Stimulated activated CD4-positive, alpha-beta T cell treated with anti-CD3 and anti-CD28 coated beads, Interleukin-15, amount 100 ng/mL, for 48 hours (primary cell): ENCODE measurements at regions not wholly inside any gene's neighbourhood (a gene's known extent, or its start where the extent isn't known, plus 50 kb on each side); places are given as distances from the start of the nearest gene placed in this dataset.

ENCODE experiments used
- DNase-seq, 2 donors: peaks; one replicate each; pipeline ENCODE4 v3.0.0-alpha.2; 2020; ENCODE audit warnings: low read depth in 2 of 2

DNA sequence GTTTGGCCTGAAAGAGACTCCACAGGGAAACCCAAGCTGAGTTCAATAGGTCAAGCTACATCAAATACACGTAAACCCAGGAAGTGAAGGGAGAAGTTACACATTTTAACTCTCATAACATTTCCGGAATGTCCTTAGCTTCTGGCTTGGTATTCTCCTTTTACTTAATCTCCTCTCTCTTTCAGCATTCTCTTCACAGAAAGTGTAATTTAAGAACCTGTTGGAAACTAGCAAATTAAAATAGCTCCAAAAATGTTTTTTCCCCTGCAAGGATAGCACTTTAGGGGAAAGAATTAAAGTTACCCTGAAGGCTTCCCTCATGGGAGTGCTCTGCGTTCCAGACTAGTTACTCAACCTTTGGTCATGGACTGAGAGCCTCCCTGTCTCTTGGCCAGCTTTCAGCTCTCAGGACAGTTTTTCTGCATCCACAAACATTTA is 292.7 kb upstream of the TARS1 start:
- no peak for DNase-seq

GRCh38 chr5:33153372-33153771 is 287.4 kb upstream of the TARS1 start:
- no peak for DNase-seq

- no peak for DNase-seq
Observed at GRCh38 chr5:33153831-33154230, 286.9 kb upstream of the TARS1 start.

GRCh38 chr5:33160871-33161270 is 279.9 kb upstream of the TARS1 start:
- no peak for DNase-seq

DNA sequence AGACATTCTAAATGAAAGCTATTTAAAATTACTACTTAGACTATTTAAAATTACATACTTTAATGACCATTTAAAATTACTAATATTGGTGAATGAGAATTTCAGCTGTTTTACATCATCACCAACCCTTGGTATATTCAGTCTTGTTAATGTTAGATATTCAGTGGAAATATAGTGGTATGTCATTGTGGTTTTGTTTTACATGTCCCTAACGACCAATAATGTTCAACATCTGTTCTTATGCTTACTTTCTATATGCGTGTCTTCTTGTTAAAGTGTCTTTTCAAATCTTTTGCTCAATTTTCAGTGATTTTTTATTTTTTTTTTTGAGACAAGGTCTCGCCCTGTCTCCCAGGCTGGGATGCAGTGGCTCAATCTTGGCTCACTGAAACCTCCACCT is 279.3 kb upstream of the TARS1 start:
- DNase-seq: no peak

- no peak for DNase-seq
Observed at GRCh38 chr5:33162057-33162456, 278.7 kb upstream of the TARS1 start.

DNA sequence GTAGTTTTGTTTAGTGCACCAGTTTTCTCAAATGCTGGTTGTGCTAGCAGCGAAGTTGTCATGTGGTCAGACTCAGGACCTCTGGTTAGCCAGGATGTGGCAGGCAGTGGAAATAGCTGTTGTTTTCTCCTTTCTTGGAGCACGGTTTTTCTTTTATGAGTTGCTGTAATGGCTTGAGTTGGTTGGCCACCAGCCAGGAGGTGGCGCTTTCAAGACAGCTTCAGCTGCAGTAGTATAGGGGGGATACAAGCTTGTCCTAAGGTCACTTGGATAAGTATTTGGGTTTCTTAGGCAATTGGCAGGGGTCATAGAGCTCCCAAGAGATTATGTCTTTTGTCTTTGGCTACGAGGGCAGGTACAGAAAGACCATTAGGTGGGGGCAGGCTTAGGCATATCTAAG is 274.2 kb upstream of the TARS1 start:
- DNase-seq: no peak

- DNase-seq: no peak
Observed at GRCh38 chr5:33166948-33167347, 273.8 kb upstream of the TARS1 start.

DNA sequence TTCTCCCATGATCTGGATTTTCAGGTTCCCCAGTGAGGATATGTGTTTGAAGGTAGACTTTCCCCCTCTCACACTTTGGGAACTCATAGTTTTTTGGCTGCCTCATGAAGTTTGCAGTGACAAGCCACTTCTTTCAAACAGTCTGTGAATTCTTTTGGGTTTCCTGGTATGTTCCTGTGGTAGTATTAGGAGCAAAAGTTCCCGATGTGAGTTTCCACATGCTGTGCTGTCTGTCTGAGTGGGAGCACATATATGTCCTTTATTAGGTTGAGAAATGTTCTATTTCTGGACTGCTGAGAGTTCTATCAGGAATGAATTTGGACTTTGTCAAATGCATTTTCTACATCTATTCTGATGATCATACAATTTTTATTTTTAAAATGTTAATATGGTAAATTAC is 273.2 kb upstream of the TARS1 start:
- no peak for DNase-seq

GRCh38 chr5:33170411-33170810 is 270.4 kb upstream of the TARS1 start:
- DNase-seq: no peak

GRCh38 chr5:33174383-33174782 is 266.4 kb upstream of the TARS1 start:
- no peak for DNase-seq

DNA sequence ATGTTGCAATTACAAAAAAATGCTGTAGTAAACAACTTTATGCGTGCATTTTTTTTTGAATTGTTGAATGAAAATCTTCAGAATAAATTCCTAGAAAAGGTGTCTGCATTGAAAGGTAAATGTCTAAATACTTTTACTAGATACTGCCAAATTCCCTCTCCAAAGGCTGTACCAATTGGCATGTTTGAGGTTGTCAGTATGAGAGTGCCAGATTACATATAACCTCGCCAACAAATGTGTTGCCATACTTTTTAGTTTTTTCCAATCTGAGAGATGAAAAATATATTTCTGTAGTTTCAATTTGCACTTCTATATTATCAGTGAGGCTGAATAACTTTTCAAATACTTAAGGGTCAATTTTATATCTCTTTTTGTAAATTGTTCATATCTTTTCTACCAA is 261.5 kb upstream of the TARS1 start:
- no peak for DNase-seq

- DNase-seq: no peak
Observed at GRCh38 chr5:33180900-33181299, 259.9 kb upstream of the TARS1 start.

GRCh38 chr5:33182986-33183385 is 257.8 kb upstream of the TARS1 start:
- DNase-seq: no peak

DNA sequence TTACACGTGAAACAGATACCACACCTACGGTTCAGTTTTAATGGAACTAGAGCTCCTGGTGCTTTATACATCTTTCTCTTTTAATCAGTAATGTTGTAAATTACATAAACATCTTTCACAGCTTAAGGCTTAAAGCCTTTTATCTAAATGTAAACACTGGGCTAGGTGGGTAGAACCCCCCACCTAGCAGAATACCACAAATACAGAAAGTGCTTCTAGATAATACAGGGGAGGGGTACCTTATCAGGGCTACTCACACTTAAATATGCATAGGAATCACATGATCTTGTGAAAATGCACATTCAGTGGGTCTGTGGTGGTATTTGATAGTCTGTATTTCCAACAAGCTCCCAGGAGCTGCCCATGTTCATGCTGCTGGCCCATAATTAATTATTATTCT is 256.4 kb upstream of the TARS1 start:
- no peak for DNase-seq

- no peak for DNase-seq
Observed at GRCh38 chr5:33188089-33188488, 252.7 kb upstream of the TARS1 start.

DNA sequence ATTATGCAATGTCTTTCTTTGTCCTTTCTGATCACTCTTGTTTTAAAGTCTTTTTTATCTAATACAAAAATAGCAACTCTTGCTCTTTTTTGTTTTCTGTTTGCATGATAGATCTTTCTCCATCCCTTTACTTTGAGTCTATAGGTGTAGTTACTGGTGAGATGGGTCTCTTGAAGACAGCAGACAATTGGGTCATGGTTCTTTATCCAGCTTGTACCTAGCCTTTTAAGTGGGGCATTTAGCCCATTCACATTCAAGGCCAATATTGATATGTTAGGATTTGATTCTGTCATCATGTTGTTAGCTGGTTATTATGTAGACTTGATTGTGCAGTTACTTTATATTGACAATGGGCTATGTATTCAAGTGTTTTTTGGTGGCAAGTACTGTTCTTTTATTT is 245.9 kb upstream of the TARS1 start:
- no peak for DNase-seq

GRCh38 chr5:33195431-33196165 is 245.2 kb upstream of the TARS1 start:
- no peak for DNase-seq

DNA sequence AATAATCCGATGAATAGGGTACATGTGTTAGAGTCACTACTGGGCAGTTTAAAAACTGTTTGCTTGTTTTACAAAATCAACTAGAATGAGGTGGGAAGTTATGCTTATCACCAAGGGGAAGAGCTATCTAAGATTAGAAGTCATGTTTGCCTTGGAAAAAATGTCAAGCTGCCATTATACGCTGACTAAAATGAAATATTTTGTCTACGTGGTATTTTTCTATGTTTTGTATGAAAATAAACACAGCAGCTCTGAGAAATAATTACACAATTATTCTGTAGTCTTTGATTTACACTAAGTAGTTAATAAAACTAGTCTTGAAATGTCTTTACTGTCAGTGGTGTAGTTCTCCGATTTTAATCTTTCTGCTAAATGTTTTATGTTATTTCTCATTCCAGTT is 241.9 kb upstream of the TARS1 start:
- no peak for DNase-seq

DNA sequence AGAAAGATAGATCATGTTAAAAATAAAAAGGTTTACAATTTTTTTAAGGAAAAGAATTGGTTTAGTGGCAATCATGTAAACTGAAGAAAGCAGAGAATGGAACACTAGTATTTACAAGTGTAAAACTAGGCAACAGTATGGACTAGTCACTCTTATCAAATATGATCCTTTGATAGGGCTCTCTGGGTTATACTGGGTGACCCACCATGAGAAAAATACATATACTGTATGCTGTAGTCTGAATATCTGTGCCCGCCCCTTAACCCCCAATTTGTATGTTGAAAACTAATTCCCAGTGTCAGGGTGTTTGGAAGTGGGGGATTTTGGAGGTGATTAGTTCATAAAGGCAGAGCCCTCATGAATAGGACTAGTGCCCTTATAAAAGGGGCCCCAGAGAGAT is 236.8 kb upstream of the TARS1 start:
- no peak for DNase-seq

GRCh38 chr5:33205079-33205478 is 235.7 kb upstream of the TARS1 start:
- no peak for DNase-seq

- DNase-seq: no peak
Observed at GRCh38 chr5:33205727-33206410, 234.9 kb upstream of the TARS1 start.

DNA sequence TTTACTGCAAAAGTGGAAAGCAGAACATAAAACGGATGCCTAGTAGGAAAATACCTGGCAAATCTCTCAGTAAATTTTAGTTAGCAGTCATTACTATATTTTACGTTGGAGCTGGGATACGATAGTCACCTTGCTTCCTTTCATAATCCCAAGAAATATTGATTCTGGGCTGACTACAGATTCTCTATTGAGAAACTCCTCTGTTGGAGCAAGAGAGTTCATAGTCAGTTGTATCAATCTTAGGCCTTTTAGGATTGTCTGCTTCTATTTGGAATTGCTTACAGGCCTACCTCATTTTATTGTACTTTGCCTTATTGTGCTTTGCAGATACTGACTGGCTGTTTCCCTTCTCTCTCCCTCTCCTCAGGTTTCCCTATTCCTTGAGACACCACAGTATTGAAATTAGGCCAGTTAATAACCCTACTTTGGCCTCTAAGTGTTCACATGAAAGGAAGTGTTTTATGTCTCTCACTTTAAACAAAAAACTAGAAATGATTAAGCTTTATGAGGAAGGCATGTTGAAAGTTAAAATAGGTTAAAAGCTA is 233.7 kb upstream of the TARS1 start:
- DNase-seq: no peak
